Activated T-cell treated with anti-CD3 and anti-CD28 coated beads for 48 hours (primary cell): ENCODE measurements at regions not wholly inside any gene's neighbourhood (a gene's known extent, or its start where the extent isn't known, plus 50 kb on each side); places are given as distances from the start of the nearest gene placed in this dataset.
"Not testable (repeated sequence)": the region's sequence is repeated elsewhere in the genome, so short reads cannot be mapped to it uniquely, and the experiment has no call there.

Source experiments
- DNase-seq: peaks from one replicate; pipeline ENCODE4 v3.0.0-alpha.2; 2020; ENCODE audit warnings: low read depth

DNA sequence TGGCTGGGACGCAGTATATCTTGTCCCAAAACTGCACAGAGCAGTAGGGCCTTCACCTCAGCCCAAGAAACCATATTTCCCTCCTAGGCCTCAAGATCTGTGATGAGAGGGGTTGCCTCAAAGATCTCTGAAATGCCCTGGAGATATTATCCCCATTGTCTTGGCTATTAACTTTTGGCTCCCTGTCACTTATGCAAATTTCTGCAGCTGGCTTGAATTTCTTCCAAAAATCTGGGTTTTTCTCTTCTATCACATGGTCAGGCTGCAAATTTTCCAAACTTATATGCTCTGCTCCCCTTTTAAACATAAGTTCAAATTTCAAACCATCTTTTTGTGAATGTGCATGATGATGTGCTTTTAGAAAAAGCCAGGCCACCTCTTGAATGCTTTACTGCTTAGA lies 809.2 kb upstream of the CDH18 start:
- DNase-seq = not testable (repeated sequence)

DNA sequence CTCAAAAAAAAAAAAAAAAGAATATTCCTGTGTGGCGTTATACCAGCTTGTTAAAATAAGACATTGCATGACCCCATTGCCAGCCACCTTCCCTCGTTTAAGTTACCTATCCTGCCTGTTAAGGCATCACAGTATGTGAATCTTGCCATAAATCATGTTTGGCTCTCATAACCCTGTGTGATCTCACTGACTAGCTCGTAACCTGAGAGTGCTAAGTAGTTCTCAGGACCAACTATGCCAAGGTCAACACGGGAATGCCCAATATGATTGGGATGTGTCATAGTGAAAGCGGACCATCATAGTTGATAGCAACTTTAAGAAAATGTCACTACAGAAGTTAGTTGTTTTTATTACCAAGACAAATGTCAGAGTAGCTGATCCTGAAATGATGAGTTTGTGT lies 796.8 kb upstream of the CDH18 start:
- DNase-seq = not testable (repeated sequence)

DNA sequence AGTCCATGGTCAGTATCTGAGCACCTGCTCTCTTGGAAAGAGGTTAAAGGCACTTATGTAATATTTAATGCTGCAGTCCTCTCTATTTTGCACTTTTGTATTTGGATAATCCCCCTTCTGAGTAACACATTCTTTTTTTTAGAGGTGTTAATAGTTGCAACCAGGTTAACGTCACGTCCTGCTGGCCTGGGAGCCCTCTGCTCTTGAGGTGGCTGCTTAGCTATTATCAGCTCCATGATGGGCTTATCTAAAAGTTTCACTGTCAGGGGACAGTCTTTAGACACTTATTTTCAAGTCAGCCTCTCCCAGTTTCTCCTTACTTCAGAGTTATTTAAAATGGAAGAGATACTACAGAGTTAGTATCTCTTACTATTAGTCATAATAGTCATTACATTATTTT lies 795.5 kb upstream of the CDH18 start:
- not testable (repeated sequence) for DNase-seq

DNA sequence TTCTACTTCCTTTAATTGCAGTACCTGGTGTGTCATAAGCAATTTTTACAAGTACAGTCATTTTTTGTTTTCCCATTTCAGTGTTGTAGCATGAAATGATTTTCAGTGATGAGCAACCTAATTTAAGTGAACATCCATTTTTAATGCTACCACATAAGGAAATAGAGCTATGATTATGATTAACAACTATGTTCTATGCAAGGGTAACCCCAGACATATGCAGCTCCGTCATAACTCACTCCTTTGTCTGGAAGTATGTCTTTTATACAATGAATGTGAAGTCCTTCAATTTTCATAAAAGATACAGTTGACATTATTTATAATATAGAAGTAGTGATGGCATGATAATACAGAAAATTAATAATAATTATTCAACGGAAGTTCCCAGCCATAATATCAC lies 783.3 kb upstream of the CDH18 start:
- DNase-seq = not testable (repeated sequence)

DNA sequence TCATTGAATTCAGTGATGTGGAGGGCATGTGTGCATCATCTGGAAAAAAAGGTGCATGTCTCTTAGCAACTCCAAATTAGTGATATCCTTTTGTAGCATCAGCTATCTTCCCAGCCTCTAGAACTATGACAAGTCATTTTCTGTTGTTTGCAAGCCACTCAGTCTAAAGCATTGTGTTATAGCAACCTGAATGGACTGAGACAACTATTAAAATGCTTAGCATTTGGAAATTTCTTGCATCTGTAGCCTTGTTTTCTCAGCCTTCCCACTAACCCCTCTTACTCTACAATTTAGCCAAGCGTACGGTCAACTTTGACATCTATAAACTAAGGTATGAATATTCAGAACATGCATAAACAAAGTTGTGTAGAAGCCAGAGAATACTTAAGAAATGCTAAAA lies 777.1 kb upstream of the CDH18 start:
- not testable (repeated sequence) for DNase-seq

DNA sequence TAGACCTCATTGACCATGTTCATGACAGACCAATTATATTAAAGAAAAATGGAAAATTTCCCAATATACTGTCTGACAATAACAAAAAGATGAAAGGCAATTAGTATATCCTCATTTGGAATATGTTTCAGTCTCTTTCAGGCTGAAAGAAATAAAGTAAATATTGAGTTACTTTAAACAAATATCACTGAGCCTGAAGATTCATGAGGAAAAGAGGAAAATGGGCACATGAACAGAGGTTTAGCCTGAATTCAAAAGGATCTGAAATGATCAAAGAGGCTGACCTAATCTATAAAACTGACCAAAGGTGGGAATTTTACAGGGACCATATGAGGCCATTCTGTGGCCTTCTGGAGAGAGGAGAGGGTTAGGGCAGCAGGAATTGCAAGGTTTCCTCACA lies 771.5 kb upstream of the CDH18 start:
- DNase-seq = not testable (repeated sequence)

DNA sequence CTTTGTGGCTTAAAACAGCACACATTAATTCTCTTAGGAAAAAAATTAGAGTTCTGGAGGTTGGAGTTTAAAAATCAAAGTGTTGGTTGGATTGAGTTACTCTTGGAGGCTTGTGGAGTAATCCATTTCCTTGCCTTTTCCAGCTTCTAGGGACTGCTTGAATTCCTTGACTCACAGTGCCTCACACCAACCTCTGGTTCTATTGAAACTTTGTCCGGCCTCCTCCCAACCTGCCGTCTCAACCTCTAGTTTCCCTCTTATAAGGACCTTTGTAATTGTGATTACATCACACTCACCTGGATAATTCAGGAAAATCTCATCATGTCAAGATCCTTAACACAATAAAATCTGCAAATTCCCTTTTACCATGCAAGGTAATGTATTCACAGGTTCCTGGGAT lies 764.2 kb upstream of the CDH18 start:
- DNase-seq = not testable (repeated sequence)

DNA sequence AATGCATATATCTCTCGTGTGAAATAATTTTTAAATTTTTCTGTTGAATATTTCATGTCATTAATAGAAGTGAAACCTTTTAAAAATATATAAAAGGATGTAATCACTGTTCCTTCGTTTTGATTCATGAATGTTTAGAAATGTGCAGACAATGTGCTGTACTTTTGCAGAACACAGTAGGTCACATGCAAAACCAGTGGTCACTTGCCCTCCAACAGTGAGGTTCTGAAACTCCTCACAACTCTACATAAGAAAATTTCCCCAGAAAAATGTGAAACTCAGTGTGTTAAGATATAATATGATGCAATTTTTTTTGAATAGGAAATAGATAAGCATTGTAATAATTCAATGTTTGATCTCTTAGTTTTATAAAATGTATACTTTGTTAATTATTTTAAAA lies 747.7 kb upstream of the CDH18 start:
- DNase-seq = not testable (repeated sequence)

DNA sequence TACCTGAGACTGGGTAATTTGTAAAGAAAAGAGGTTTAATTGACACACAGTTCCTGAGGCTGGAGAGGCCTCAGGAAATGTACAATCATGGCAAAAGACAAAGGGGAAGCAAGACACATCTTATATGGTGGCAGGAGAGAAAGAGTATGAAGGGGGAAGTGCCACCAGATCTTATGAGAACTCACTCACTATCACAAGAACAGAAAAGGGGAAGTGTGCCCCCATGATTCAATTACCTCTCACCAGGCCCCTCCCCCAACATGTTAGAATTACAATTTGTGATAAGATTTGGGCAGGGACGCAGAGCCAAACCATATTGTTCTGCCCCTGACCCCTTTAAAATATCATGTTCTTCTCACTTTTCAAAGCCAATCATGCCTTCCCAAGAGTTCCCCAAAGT lies 744.2 kb upstream of the CDH18 start:
- not testable (repeated sequence) for DNase-seq

DNA sequence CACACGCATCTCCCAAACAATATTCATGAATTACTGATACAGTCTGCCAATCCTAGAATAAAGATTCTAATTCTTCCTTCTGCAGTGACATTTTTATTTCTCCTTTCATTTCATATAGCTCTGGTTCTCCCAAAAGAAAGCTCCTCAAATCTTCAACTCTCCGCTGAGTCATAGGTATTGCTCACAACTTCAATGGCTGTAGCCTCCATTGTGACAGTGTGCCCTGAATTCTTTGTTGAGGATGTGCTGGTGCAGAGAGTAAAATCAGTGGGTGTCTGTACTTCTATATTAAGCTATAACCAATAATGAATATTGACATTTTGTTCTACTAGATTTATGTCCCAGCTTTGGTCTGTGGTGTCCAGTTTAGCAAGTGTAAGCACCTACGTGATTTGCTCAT lies 733.3 kb upstream of the CDH18 start:
- DNase-seq = not testable (repeated sequence)

DNA sequence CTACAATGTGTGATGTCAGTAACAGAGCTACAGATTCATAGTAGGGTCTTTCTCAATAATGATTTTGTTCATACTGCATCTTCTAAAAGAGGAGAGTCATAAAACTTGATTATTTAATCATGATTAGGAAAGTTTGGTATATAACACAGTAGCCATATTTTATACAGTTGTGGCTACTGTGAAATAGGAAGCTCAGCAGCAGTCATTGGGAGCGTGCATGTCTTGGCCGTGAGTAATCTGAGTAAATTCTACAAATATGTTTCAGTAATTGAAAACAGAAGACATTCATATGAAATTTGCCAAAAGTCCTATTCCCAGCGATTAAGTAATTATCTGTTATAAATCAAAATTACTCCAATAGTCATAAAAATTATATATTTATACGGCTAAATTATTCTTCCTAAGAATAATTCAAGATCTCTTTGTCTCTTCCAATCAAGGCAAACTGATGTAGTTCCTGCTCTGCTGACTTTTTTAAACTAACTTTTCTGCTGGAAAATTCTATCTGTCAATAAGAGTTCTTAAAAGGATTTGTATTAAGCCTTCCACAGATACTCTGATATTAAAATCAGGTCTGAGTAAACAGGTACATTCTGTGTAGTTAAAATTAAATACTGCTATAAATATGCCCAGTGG lies 723.6 kb upstream of the CDH18 start:
- not testable (repeated sequence) for DNase-seq

DNA sequence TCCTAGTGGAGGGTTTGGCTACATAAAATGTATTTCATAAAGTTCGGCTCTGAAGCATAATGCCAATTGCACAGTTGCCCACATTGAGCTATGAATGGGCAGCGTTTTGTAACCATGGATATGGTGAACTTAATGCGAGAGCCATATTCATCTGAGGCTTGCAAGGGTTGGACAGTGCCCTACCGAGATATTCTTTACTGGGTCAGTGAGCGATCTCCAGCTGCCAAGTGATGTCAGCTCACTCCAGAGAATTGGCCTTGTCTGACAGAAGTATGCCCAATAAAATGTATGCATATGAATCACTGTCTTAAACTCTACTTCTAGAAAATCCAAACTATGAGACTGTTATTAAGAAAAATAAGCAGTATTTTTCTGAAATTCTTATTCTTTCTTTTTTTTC lies 719.6 kb upstream of the CDH18 start:
- DNase-seq = not testable (repeated sequence)

DNA sequence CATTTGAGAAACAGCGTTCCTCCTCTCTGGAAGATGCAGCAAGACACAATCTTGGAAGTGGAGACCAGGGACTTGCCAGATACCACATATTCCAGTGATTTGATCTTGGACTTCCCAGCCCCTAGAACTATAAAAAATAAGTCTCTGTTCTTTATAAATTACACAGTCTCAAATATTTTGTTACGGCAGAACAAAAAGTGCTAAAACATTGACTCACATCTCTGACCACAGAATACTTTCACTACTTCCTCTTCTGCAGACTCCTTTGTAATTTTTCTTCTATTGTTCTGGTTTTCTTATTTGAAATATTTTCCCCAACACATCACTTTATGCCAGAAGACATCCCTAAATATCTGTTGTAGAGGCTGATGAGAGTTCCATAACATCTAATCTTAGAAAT lies 706.1 kb upstream of the CDH18 start:
- DNase-seq = no peak

DNA sequence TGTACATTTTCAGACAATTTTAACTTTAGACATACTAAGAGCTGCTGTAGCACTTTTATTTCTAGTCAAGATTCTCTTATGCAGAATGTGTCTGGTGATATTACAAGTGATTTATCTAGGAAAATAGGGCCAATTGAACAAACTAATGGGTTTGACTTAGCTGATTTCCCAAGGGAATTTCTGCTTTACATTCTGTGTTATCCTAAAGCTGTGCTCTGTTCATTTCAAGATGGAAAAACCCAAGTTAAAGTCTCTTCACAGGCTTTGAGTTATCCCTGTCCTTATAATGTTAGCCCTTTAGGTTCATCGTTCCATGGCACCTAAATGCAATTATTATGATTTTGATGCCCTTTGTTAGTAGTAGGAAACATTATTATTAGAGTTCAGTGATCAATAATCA lies 704.9 kb upstream of the CDH18 start:
- no peak for DNase-seq

DNA sequence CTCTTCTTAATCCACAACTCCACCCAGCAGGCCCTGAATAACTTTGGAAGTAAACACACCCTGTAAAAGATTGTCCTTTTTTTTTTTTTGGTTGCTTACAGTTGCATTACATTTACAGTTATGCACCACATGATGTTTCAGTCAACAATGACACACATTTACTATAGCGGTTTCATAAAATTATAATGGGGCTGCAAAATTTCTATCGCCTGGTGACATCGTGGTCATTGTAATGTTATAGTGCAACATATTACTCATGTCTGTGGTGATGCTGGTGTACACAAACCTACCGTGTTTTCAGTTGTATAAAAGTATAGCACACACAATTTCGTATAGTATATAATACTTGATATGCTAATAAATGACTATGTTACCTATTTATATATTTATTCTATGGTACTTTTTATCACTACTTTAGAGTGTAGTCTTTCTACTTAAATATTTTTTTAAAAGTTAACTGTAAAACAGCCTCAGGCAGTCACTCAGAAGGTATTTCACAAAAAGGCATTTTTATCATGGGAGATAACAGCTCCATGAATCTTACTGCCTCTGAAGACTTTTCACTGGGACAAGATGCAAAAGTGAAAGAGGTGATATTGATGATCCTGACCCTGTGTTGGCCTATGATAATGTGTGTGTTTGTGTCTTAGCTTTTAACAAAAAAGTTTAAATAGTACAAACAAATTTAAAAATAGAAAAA lies 695.4 kb upstream of the CDH18 start:
- DNase-seq = no peak

DNA sequence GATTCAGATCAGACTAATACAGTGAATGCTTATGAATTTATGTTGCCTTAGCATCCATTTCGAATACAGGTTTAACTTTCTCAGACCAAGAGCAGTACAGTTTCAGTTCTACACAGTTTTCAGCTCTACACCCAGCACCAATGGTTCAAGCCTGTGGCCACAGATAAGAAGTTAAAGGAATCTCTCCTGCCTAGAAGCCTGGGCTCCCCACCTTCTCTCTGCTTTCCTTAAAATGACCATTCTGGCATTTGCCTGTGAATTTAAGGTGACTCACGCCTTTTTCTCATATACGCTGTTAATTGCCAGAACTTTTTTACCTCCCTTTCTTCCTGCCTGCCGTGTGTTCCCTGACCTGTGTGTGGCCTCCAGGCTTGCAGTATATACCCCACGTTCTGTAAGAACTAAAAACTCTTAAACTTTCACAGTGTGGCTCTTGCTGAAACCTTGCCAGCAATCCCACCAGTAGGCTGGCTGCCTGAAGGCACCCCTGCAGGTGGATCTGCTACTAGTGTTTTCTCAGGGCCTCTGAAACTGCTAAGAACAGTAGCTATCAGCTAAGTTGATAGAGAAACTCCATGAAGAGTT lies 692.8 kb upstream of the CDH18 start:
- DNase-seq = no peak

DNA sequence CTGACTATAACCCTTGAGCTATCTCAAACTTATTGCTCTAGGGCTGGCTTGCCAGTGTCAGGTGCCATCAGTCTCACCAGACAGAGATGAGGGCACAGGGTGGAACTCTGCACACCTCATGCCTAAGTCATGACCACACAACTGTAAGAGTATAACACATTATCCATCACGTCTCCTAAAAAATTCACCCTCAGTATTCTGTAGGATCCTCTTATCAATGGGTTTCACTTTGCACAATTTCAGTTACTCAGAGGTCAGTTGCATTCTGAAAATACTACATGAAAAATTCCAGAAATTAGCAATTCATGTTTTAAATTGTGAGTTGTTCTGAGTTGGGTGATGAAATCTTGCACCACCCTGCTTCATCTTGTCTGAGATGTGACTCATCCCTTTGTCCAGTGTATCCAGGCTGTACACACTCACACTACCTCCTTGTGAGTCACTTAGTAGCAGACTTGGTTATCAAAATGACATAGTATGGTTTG lies 690.9 kb upstream of the CDH18 start:
- no peak for DNase-seq

DNA sequence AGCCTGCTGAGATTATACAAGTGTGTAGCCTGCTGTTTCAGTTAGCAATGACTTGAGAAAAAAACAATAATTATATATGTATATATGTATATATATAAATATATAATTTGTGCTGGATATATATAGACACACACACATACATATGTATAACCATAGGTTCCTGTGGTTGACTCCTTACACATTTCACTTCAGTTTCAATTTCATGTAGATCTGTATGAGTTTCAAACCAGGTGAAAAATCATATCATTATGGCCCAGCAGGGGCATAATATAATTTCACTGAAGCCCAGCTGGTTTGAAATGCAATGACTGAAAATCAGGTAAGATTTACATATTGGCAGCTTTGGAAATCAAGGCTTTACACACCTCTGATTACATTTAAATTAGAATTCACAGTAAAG lies 690.4 kb upstream of the CDH18 start:
- DNase-seq = no peak

DNA sequence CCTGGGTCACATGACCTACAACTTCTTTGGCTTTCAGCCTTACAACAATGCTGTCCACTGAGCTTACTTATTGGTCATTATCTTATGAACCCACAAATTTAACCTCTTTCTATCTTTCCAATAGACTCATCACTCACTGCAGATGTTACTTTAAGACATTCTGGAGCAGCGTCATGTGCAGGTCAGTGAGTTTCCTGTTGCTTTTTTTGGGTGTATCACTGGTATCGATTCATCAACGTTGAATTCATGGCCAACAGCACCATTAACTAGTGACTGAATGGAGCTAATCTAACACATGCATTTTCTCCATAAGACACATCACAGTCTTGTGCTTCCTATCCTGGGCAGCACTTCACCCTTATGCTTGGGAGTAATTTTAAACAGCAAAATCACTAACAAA lies 672.6 kb upstream of the CDH18 start:
- no peak for DNase-seq

DNA sequence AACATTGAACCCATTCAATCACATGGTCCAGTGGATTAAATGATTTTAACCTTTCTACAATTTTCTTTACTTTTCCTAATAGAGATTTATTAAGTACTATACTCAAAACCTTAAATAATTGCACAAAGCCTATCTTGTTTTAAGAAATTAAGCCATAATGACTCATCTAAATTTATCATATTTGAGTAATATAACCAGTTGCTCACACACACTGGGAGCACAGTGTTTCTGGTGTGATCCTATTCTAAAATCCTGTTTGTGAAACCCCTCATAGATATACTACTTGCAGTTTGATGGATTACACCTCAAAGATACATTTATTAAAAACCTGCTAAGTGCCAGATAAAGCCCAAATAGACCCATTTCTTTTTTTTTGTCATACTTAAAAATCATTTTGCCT lies 668.3 kb upstream of the CDH18 start:
- no peak for DNase-seq

DNA sequence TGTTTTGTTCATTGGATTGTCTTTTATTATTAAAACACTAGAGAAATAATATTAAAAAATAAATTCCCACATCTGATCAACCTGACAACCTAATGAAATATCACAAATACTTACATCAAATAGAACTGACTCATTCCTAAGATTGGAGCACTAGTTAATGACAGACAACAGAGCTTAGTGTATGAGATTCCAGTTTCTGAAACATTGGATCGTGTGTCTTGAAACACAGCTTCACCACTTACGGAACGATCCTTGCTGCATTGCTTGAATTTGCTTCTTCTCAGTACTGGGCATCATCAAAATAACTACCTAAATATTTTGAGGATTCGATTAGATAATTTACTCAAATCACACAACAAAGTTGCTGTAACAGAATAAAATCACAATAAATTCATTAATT lies 667.2 kb upstream of the CDH18 start:
- DNase-seq = no peak

DNA sequence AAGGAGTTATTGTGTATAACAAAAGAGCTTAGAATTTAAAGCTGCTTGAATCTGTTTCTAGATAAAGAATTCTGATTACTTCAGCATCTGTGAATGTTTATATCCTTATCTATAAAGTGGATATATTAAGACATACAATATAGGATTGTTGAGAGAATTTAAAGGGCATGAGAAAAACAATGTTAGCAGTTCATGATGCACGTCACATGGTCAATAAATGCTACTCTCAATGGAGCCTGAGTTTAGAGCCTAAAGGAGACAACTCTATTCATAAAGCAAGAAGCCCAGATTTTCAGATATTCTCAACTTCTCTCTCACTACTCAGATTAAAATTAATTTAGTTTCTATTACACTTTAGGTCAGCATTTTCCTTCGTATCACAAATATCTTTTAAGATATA lies 666.7 kb upstream of the CDH18 start:
- no peak for DNase-seq

DNA sequence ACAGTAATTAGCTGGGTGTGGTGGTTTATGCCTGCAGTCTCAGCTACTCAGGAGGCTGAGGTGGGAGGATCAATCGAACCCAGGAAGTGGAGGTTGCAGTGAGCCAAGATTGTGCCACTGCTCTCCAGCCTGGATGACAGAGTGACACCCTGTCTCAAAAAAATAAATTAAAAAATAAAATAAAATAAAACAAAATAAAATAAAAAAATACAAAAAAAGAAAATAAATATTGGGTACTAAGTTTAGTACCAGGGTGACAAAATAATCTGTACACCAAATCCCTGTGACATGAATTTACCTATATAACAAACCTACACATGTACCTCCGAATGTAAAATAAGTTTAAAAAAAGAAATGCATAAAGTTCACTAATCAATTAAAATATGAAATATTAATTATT lies 666.0 kb upstream of the CDH18 start:
- DNase-seq = no peak

DNA sequence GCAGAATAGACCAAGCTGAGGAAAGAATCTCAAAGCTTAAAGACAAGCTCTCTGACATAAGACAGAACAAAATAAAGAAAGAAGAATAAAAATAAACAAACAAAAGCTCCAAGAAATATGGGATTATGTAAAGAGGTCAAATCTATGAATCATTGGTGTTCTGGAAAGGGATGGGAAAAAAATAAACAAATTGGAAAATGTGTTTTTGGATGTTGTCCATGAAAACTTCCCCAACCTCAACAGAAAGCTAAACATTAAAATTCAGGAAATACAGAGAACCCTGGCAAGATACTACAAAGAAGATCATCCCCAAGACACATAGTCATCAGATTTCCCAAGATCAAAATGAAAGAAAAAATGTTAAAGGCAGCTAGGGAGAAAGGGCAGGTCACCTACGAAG lies 662.0 kb upstream of the CDH18 start:
- DNase-seq = no peak
